Caco-2 (cell line): ENCODE measurements at regions not wholly inside any gene's neighbourhood (a gene's known extent, or its start where the extent isn't known, plus 50 kb on each side); places are given as distances from the start of the nearest gene placed in this dataset.

ENCODE experiments used
- BruUV-seq: library from RNA; stranded (reverse); fragments of 400-500 nt; replicated peaks from 2 replicates; lab custom pipeline; 2021; lab: Mats Ljungman, UMichigan
- CTCF ChIA-PET: fragments of 300-600 bp; sonication (Branson Sonifier 250); formaldehyde crosslinking; loops from one replicate; lab custom pipeline; 2022; ENCODE audit warnings: antibody characterized with exemption; lab: Charles Lee
- POLR2A ChIA-PET: fragments of 300-600 bp; sonication (Branson Sonifier 250); formaldehyde crosslinking; loops from one replicate; lab custom pipeline; 2022; ENCODE audit warnings: antibody characterized with exemption; lab: Charles Lee
- DNase-seq, 2 experiments: peaks; one replicate each; pipeline versions ENCODE4 v3.0.0 to v3.0.0-alpha.2; 2020 to 2022
- H3K27me3 ChIP-seq: replicated peaks from 2 replicates; pipeline ENCODE4 v1.6.0; 2011; ENCODE audit warnings: low read length; ENCODE audit not compliant: control insufficient read depth, insufficient read depth
- H3K36me3 ChIP-seq: 2 replicates; pipeline ENCODE4 v1.5.1; 2011; ENCODE audit warnings: low read length; ENCODE audit not compliant: control insufficient read depth, insufficient read depth
- H3K4me1 ChIP-seq: fragments of 250-450 bp; sonication (Bioruptor Pico); 2 replicates; pipeline ENCODE4 v1.5.1; 2020; ENCODE audit warnings: mild to moderate bottlenecking
- H3K4me3 ChIP-seq: 2 replicates; pipeline ENCODE4 v1.5.1; 2011; ENCODE audit warnings: low read depth, mild to moderate bottlenecking, control low read depth, low read length
- H3K9me3 ChIP-seq: fragments of 250-450 bp; sonication (Bioruptor Pico); 2 replicates; pipeline ENCODE4 v1.5.1; 2020; ENCODE audit warnings: mild to moderate bottlenecking, moderate library complexity
- H3K27ac Mint-ChIP-seq: one replicate; pipeline ENCODE4 v1.8.0; 2022; ENCODE audit warnings: mixed read lengths; ENCODE audit not compliant: unreplicated experiment
- H3K27me3 Mint-ChIP-seq: one replicate; pipeline ENCODE4 v1.8.0; 2022; ENCODE audit warnings: mixed read lengths; ENCODE audit not compliant: insufficient read depth, unreplicated experiment
- H3K36me3 Mint-ChIP-seq: one replicate; pipeline ENCODE4 v1.8.0; 2022; ENCODE audit warnings: mild to moderate bottlenecking, mixed read lengths; ENCODE audit not compliant: insufficient read depth, unreplicated experiment
- H3K4me1 Mint-ChIP-seq: one replicate; pipeline ENCODE4 v1.8.0; 2022; ENCODE audit warnings: low read depth, mixed read lengths; ENCODE audit not compliant: unreplicated experiment
- H3K4me3 Mint-ChIP-seq: one replicate; pipeline ENCODE4 v1.8.0; 2022; ENCODE audit warnings: mild to moderate bottlenecking, moderate library complexity, mixed read lengths; ENCODE audit not compliant: unreplicated experiment
- H3K9me3 Mint-ChIP-seq: one replicate; pipeline ENCODE4 v1.8.0; 2022; ENCODE audit warnings: mixed read lengths; ENCODE audit not compliant: unreplicated experiment
- intact Hi-C: fragments of 100-400 bp; cut with micrococcal nuclease; formaldehyde crosslinking; loops from one replicate; pipeline ENCODE4 v1.10.0; 2022; ENCODE audit not compliant: unreplicated experiment
- TF ChIP-seq, protein P1 (sequence below), 2 experiments: fragments of 200-600 bp in 1 of 2; IDR thresholded peaks; 1 replicate in 1 of 2; 2 replicates in 1 of 2; pipeline versions ENCODE4 v1.5.1 to v1.8.0; 2011 to 2022; ENCODE audit warnings: antibody characterized with exemption in 1 of 2, control low read depth in 1 of 2, inconsistent platforms in 1 of 2, low read depth in 1 of 2, low read length in 1 of 2, mild to moderate bottlenecking in 1 of 2, moderate library complexity in 1 of 2; ENCODE audit not compliant: insufficient read depth in 1 of 2, severe bottlenecking in 1 of 2, unreplicated experiment in 1 of 2

DNA sequence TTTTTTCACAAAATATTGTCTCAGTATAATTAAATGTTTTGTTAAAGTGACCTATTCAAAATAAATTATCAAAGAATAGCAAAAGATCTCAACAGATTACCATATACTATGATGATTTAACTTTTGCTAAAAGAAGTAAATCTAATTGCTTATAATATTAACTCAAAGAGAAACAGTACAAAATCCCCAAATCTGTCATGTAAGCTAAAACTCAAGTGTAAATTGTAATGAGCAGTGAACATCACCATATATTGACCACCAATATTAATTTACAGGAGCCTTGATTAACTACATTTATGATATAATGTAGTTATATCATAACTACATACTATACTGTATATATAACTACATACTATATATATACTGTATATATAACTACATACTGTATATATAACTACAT, 174.4 kb downstream of the SLC39A8 start:
- Histone ChIP-seq H3K36me3 (no peaks in the 10 kb centered on the region), H3K27me3 (no peaks in the 10 kb centered on the region), H3K4me3 (no peak overlapping the region), H3K4me1 (no peaks in the 10 kb centered on the region), H3K9me3 (no peaks in the 10 kb centered on the region)
- no peak for DNase-seq
- Mint-ChIP-seq H3K36me3 (no peaks in the 10 kb centered on the region), H3K4me3 (no peak overlapping the region), H3K9me3 (no peaks in the 10 kb centered on the region), H3K27me3 (no peaks in the 10 kb centered on the region), H3K27ac (no peak overlapping the region), H3K4me1 (no peaks in the 10 kb centered on the region)
- POLR2A ChIA-PET = no interaction called here
- intact Hi-C loops = no loop called here
- TF ChIP-seq, protein P1, sequence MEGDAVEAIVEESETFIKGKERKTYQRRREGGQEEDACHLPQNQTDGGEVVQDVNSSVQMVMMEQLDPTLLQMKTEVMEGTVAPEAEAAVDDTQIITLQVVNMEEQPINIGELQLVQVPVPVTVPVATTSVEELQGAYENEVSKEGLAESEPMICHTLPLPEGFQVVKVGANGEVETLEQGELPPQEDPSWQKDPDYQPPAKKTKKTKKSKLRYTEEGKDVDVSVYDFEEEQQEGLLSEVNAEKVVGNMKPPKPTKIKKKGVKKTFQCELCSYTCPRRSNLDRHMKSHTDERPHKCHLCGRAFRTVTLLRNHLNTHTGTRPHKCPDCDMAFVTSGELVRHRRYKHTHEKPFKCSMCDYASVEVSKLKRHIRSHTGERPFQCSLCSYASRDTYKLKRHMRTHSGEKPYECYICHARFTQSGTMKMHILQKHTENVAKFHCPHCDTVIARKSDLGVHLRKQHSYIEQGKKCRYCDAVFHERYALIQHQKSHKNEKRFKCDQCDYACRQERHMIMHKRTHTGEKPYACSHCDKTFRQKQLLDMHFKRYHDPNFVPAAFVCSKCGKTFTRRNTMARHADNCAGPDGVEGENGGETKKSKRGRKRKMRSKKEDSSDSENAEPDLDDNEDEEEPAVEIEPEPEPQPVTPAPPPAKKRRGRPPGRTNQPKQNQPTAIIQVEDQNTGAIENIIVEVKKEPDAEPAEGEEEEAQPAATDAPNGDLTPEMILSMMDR (IDR thresholded peaks at IDR 0.05; ENCODE audit: insufficient read depth in 1 of 2, low read depth in 1 of 2, low read length in 1 of 2, severe bottlenecking in 1 of 2, unreplicated experiment in 1 of 2) = no peak
- BruUV-seq = no TSS peak
- CTCF ChIA-PET = no interaction called here

DNA sequence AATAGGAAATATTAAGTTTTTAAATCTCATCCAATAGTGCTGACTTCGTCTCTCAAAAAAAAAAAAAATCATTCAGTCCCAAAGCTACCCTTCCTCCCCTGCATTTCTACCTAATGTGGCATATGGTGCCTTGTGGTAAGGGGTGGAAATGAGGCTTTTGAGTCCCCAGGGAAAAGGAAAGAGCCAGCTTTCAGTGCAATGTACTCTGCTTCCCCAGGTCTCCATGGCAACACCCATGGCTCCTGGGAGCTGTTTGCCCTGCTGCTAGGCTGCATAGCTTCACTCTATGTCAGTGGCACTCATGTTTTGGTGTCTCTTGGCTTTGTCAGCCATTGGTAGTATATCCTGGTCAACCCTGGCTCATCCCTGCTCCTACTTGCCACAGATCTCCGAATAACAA, 175.9 kb downstream of the SLC39A8 start:
- BruUV-seq = no TSS peak
- H3K4me3 ChIP-seq = no peak overlapping the region
- no peaks in the 10 kb centered on the region for H3K4me1 Mint-ChIP-seq

DNA sequence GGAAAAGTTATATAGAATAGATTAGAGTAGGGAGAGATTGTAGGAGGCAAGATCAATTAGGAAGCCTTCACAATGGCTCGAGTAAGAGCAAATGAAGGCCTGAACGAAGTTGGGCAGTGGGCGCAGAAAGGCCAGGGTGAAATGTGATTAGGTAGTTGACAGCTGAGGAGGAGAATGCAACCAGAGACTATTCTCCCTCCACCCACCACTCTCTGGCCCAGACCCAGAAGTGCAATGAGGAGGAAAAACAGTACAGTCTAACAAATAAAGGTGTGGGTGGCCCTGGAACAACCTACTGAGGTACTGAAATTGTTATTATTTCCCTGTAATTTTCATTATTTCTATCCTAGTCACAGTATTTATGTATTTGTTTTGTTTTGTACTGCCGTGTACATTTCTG, 176.7 kb downstream of the SLC39A8 start:
- intact Hi-C loops = no loop called here
- H3K4me1 Mint-ChIP-seq = no peaks in the 10 kb centered on the region
- BruUV-seq = no TSS peak
- Histone ChIP-seq H3K4me3 (no peak overlapping the region), H3K36me3 (no peaks in the 10 kb centered on the region), H3K27me3 (no peaks in the 10 kb centered on the region), H3K4me1 (no peaks in the 10 kb centered on the region), H3K9me3 (no peaks in the 10 kb centered on the region)
- ChIA-PET CTCF (no interaction called here), POLR2A (no interaction called here)
- DNase-seq = no peak
- no peaks in the 10 kb centered on the region for H3K36me3 Mint-ChIP-seq
- H3K27ac Mint-ChIP-seq = no peak overlapping the region
- H3K9me3 Mint-ChIP-seq = peaks cover 9% of the 10 kb centered on the region
- no peaks in the 10 kb centered on the region for H3K27me3 Mint-ChIP-seq
- H3K4me3 Mint-ChIP-seq = no peak overlapping the region
- TF ChIP-seq, protein P1 (IDR thresholded peaks at IDR 0.05; ENCODE audit: insufficient read depth in 1 of 2, low read depth in 1 of 2, low read length in 1 of 2, severe bottlenecking in 1 of 2, unreplicated experiment in 1 of 2) = no peak

More for the DNA sequence above, 175.9 kb downstream of the SLC39A8 start:
- CTCF ChIA-PET = no interaction called here
- TF ChIP-seq, protein P1 (IDR thresholded peaks at IDR 0.05; ENCODE audit: insufficient read depth in 1 of 2, low read depth in 1 of 2, low read length in 1 of 2, severe bottlenecking in 1 of 2, unreplicated experiment in 1 of 2) = no peak
- no peaks in the 10 kb centered on the region for H3K27me3 Mint-ChIP-seq
- Histone ChIP-seq H3K36me3 (no peaks in the 10 kb centered on the region), H3K27me3 (no peaks in the 10 kb centered on the region), H3K9me3 (no peaks in the 10 kb centered on the region), H3K4me1 (no peaks in the 10 kb centered on the region)
- peaks cover 9% of the 10 kb centered on the region for H3K9me3 Mint-ChIP-seq
- intact Hi-C loops = no loop called here
- H3K4me3 Mint-ChIP-seq = no peak overlapping the region
- H3K27ac Mint-ChIP-seq = no peak overlapping the region
- H3K36me3 Mint-ChIP-seq = no peaks in the 10 kb centered on the region
- DNase-seq = peak; percentile 7 to 27
- POLR2A ChIA-PET = no interaction called here
